Osteoblast (primary cell): ENCODE measurements at regions not wholly inside any gene's neighbourhood (a gene's known extent, or its start where the extent isn't known, plus 50 kb on each side); places are given as distances from the start of the nearest gene placed in this dataset.

Experiments
- DNase-seq: peaks from one replicate; pipeline ENCODE4 v3.0.0; 2011; ENCODE audit warnings: low spot score, mixed read lengths; ENCODE audit not compliant: insufficient read length; ENCODE audit errors: missing footprints
- H2AFZ ChIP-seq: 2 replicates; pipeline ENCODE4 v1.6.0; 2011; ENCODE audit warnings: mild to moderate bottlenecking, low read length
- H3K27ac ChIP-seq: 2 replicates; pipeline ENCODE4 v1.5.1; 2011; ENCODE audit warnings: mild to moderate bottlenecking, low read depth, low read length, moderate library complexity
- H3K27me3 ChIP-seq: 2 replicates; pipeline ENCODE4 v1.6.0; 2012; ENCODE audit warnings: mild to moderate bottlenecking, control low read depth, inconsistent platforms, low read length, moderate library complexity; ENCODE audit not compliant: insufficient read depth
- H3K36me3 ChIP-seq: 2 replicates; pipeline ENCODE4 v1.5.1; 2011; ENCODE audit warnings: mild to moderate bottlenecking, low read length, control low read depth, moderate library complexity; ENCODE audit not compliant: insufficient read depth
- H3K4me1 ChIP-seq: 2 replicates; pipeline ENCODE4 v1.5.1; 2011; ENCODE audit warnings: mild to moderate bottlenecking, low read length, control low read depth, moderate library complexity; ENCODE audit not compliant: insufficient read depth
- H3K4me2 ChIP-seq: 2 replicates; pipeline ENCODE4 v1.6.0; 2011; ENCODE audit warnings: mild to moderate bottlenecking, low read length; ENCODE audit not compliant: insufficient read depth
- H3K4me3 ChIP-seq: fragments of 200-600 bp; sonication (generic); 3 replicates; pipeline ENCODE4 v1.5.1; 2012; ENCODE audit warnings: mild to moderate bottlenecking, low read length, inconsistent platforms; ENCODE audit not compliant: insufficient read depth
- H3K79me2 ChIP-seq: 2 replicates; pipeline ENCODE4 v1.6.0; 2012; ENCODE audit warnings: mild to moderate bottlenecking, low read length, control low read depth, inconsistent platforms; ENCODE audit not compliant: insufficient read depth
- H3K9me3 ChIP-seq: 2 replicates; pipeline ENCODE4 v1.5.1; 2011; ENCODE audit warnings: low read depth, low read length, control low read depth
- H4K20me1 ChIP-seq: 2 replicates; pipeline ENCODE4 v1.6.0; 2012; ENCODE audit warnings: mild to moderate bottlenecking, low read length, control low read depth; ENCODE audit not compliant: insufficient read depth
- CTCF ChIP-seq: IDR thresholded peaks from 2 replicates; pipeline ENCODE4 v1.5.1; 2011; ENCODE audit warnings: mild to moderate bottlenecking, low read depth, low read length, moderate library complexity; ENCODE audit errors: extremely low read depth

GRCh38 chr2:40914666-40915065 lies 462.8 kb upstream of the SLC8A1 start:
- H3K4me3 ChIP-seq: no peak overlapping the region
- no peaks in the 10 kb centered on the region for H4K20me1 ChIP-seq
- no peaks in the 10 kb centered on the region for H3K4me1 ChIP-seq
- no peak for TF ChIP-seq CTCF
- no peaks in the 10 kb centered on the region for H3K79me2 ChIP-seq
- no peak overlapping the region for H2AFZ ChIP-seq
- H3K36me3 ChIP-seq: no peaks in the 10 kb centered on the region
- no peak for DNase-seq
- H3K9me3 ChIP-seq: no peaks in the 10 kb centered on the region
- H3K4me2 ChIP-seq: no peak overlapping the region
- no peaks in the 10 kb centered on the region for H3K27me3 ChIP-seq
- no peak overlapping the region for H3K27ac ChIP-seq

- H3K4me2 ChIP-seq: no peak overlapping the region
- H4K20me1 ChIP-seq: no peaks in the 10 kb centered on the region
- H3K27me3 ChIP-seq: no peaks in the 10 kb centered on the region
- no peak overlapping the region for H2AFZ ChIP-seq
- no peaks in the 10 kb centered on the region for H3K79me2 ChIP-seq
- H3K4me3 ChIP-seq: no peak overlapping the region
- TF ChIP-seq CTCF: no peak
- H3K4me1 ChIP-seq: no peaks in the 10 kb centered on the region
- no peaks in the 10 kb centered on the region for H3K9me3 ChIP-seq
- no peaks in the 10 kb centered on the region for H3K36me3 ChIP-seq
- H3K27ac ChIP-seq: no peak overlapping the region
- DNase-seq: no peak
Measured at GRCh38 chr2:40915651-40916050, 463.8 kb upstream of the SLC8A1 start.

- Histone ChIP-seq H3K79me2 (no peaks in the 10 kb centered on the region), H4K20me1 (no peaks in the 10 kb centered on the region), H3K27me3 (no peaks in the 10 kb centered on the region), H3K4me3 (no peak overlapping the region), H2AFZ (no peak overlapping the region), H3K4me2 (no peak overlapping the region), H3K36me3 (no peaks in the 10 kb centered on the region), H3K4me1 (no peaks in the 10 kb centered on the region), H3K9me3 (no peaks in the 10 kb centered on the region), H3K27ac (no peak overlapping the region)
- no peak for DNase-seq
- no peak for TF ChIP-seq CTCF
Measured at GRCh38 chr2:40935349-40935748, 483.5 kb upstream of the SLC8A1 start.

- Histone ChIP-seq H3K27ac (no peak overlapping the region), H3K27me3 (no peaks in the 10 kb centered on the region), H3K36me3 (no peaks in the 10 kb centered on the region), H3K9me3 (no peaks in the 10 kb centered on the region), H3K4me2 (no peak overlapping the region), H4K20me1 (no peaks in the 10 kb centered on the region), H3K4me1 (no peaks in the 10 kb centered on the region), H3K79me2 (no peaks in the 10 kb centered on the region), H3K4me3 (no peak overlapping the region), H2AFZ (no peak overlapping the region)
- TF ChIP-seq CTCF: no peak
- no peak for DNase-seq
Measured at GRCh38 chr2:40937284-40937683, 485.4 kb upstream of the SLC8A1 start.
